NCI-H2227 (cell line): ENCODE measurements at regions not wholly inside any gene's neighbourhood (a gene's known extent, or its start where the extent isn't known, plus 50 kb on each side); places are given as distances from the start of the nearest gene placed in this dataset.
"Not testable (repeated sequence)": the region's sequence is repeated elsewhere in the genome, so short reads cannot be mapped to it uniquely, and the experiment has no call there.

ENCODE experiments used
- DNase-seq: peaks from one replicate; lab custom pipeline; 2025; ENCODE audit not compliant: unreplicated experiment; lab: John Stamatoyannopoulos, UW

DNA sequence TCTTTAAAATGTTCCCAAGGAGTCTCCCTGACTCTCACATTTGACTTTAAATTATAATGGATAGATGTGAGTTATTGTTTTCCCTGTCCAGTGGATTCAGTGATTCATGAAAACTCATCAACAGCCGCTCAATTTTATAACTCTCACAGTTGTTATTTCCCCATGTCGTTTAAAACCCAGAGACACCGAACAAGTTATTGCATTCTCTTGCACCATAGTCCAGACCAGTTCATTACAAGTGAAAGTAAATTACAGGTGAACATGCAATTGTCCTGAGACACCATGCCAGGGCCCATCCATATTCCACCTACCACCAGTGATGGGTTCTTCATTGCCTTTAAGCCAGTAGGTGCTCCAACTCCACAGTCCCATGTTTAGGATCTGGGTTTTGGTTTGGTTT, 85.7 kb upstream of the CMKLR1 start:
- DNase-seq = no peak

GRCh38 chr12:108424026-108424425, 84.9 kb upstream of the CMKLR1 start:
- no peak for DNase-seq

DNA sequence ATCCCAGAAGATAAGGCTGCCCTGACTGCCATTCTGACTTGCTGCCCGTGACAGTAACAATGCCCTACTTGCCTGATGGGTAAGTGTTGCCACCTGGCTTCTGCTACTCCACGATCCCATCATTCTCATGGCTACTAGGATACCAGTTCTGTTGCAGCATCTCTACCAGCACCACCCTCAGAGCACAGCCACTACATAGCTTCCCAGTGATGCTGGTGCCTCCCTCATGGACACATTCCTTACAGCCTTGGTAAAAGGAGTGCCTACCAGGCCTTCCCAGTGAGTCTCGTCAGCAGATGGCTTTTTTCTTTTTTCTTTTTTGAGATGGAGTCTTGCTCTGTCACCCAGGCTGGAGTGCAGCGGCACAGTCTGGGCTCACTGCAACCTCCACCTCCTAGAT, 84.4 kb upstream of the CMKLR1 start:
- DNase-seq = no peak

DNA sequence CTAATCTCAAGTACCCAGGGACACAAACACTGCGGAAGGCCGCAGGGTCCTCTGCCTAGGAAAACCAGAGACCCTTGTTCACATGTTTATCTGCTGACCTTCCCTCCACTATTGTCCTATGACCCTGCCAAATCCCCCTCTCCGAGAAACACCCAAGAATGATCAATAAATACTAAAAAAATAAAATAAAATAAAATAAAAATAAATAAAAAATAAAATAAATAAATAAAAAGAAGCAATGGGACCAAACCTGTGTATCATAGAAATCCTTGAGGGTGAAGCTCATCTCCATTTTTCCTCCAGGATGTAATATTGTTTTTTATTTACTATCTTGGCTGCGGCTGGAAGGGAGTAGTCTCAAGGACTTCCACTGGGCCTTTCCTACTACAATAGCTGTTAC, 82.0 kb upstream of the CMKLR1 start:
- DNase-seq = not testable (repeated sequence)

DNA sequence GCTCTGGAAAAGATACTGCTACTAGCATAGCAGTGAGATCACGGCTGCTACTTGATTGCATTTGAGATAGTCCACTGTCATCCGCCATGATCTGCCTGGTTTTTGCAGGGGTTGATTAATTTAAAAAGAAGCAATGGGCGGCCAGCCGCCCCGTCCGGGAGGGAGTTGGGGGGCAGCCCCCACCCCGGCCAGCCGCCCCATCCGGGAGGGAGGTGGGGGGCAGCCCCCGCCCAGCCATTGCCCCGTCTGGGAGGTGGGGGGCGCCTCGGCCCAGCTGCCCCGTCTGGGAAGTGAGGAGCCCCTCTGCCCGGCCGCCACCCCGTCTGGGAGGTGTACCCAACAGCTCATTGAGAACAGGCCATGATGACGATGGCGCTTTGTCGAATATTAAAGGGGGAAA, 81.3 kb upstream of the CMKLR1 start:
- DNase-seq = not testable (repeated sequence)

DNA sequence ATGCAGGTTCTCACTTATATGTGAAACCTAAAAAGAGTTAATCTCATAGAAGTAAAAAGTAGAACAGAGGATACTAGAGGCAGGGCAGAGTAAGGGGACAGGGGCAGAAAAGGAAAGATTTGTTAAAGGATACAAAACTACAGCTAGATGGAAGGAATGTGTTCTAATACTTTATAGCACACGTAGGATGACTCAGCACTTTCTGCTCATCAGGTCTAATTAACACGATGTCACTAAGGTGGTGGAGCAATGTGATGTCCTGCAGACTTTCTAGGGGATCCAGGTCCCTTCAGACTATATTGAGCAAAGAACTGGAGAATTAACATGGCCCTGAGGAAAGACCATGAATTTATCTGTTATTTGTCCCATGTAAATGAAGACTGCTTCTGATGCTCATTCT, 80.8 kb upstream of the CMKLR1 start:
- DNase-seq = no peak

DNA sequence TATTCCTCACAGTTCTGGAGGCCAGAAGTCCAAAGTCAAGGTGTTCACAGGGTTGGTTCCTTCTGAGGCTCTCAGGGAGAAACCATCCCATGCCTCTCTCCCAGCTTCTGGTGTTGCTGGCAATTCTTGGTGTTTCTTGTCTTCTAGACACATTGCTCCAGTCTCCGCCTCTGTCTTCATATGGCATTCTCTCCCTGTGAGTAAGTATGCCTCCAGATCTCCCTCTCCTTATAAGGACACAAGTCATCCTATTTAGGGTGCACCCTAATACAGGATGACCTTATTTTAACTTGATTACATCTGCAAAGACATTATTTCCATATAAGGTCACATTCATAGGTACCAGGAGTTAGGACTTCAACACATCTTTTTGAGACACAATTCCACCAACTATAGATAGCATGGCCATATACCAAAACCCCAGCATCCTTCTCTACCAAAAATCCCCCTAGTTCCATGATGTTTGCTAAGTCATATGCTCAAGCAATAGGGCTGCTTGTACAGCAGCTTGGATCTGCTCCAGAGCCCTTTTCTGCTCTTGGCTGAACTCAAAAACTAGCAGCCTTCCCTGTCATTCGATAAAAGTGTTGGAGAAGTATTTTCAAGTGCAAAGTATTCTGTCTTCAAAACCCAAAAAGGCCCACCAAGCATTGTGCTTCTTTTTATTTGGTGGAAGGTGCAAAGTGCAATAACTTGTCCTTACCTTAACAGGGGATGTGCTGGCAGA, 79.2 kb upstream of the CMKLR1 start:
- no peak for DNase-seq

GRCh38 chr12:108414021-108414420, 74.9 kb upstream of the CMKLR1 start:
- DNase-seq = no peak

GRCh38 chr12:108410689-108411088, 71.6 kb upstream of the CMKLR1 start:
- no peak for DNase-seq

DNA sequence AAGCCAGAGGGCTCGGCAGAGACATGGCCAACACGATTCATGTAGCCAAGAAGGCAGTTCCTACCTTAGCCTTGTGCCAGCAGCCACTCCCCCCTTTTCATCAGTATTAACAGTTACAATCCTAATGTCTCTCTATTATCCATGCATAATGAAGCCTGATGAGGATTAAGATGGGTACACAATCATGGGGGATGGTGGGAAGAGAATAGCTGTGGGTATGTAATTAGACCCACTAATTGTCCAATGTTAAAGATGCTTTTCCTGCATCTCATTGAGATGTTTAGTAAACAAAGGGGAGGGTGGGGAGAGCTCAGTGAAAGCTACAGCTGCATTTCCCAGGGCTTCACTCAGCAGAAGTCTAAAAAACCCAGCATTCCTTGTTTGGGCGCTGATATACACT, 70.4 kb upstream of the CMKLR1 start:
- DNase-seq = no peak

DNA sequence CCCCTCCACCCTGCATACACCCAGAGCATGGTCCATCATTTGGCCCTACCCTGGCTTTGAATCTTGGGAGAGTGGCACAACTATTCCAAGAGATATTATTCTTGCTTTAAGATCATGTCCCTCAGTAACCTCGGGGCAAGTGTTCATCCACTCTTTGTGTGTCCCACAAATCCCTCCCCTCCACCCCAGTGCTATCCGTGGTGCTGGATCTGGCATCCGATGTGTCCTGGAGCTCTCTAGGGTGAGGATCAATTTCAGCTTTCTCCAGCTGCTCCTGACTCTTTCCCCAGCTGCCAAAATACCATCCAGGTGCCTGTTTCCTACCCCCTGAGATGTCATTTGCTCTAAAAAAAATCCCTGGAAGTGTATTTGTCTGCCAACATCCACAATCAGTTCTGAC, 64.8 kb upstream of the CMKLR1 start:
- DNase-seq = no peak

GRCh38 chr12:108401964-108402363, 62.9 kb upstream of the CMKLR1 start:
- no peak for DNase-seq

DNA sequence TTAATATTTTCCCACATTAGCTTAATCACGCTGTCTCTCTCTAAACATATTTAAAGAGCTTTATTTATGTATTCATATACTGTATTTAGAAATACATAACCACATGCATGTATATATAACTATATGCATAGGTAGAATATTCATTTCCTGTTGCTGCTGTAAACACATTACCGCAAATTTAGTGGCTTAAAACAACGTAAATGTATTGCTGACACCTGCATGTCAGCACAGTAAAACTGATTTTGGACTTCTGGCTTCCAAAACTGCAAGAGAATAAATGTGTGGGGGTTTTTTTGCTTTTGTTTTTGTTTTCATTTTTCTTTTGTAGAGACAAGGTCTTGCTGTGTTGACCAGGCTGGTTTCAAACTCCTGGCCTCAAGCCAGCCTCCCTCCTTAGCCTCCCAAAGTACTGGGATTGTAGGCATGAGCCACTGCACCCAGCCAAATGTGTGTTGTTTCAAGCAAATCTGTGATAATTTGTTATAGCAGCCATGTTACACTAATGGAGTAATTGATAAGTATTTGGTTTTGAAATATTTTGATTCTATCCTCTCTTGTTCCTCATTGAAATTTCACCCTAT, 61.9 kb upstream of the CMKLR1 start:
- no peak for DNase-seq

DNA sequence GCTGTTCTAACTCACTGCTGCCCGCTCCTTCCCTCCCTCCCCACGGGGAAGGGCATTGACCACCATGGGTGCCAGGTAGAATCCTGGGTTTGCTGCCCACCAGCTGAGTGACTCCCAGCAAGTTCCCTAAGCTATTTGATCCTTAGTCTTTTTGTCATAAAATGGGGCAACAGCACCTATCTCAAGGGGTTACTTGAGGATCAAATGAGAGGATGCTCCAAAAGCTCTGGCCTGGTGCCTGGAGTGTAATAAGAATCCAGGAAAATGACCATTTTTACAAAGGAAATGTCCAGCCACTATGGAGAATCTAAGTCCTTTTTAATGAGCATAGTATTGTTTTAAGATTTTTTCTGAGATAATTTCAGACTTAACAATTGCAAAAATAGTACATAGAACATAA, 61.4 kb upstream of the CMKLR1 start:
- no peak for DNase-seq

- no peak for DNase-seq
Measured at GRCh38 chr12:108400056-108400455, 60.9 kb upstream of the CMKLR1 start.

DNA sequence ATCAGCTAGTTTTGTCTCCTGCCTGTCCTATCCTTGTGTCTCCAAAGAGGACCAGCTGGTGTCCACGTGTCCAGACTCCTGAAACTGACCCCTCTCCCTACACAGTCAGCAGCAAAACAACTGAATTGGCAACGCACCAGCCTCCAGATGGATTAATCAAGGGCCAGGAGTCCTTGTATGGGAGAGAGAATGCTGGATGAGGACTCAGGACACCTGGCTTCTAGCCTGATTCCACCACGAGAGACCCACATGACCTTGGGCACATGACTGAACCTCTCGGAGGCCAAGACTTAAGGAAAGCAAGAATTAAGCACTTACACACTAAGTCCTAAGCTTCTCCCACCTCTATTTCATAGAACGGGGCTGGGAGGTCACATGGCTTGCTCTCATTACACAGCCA, 60.4 kb upstream of the CMKLR1 start:
- no peak for DNase-seq

DNA sequence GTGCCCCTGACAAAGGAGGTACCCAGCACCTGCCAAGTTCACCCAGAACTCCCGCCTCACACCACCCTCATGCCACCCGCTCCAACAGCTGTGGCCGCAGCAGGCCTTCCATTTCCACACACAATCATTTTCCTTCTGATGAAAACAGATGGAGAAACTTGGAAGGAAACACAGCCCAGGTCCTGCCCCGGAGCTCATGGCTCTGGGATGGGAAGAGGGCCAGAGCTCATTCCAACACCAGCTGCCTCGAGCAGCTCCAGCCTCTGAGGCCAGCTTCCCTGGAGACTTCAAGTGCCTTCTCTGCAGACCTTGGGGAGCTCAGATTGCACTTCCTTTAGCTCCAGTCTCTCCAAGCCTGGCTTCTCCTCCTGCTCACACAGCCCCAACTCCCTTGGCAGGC, 55.1 kb upstream of the CMKLR1 start:
- no peak for DNase-seq

GRCh38 chr12:108392284-108392683, 53.2 kb upstream of the CMKLR1 start:
- no peak for DNase-seq

DNA sequence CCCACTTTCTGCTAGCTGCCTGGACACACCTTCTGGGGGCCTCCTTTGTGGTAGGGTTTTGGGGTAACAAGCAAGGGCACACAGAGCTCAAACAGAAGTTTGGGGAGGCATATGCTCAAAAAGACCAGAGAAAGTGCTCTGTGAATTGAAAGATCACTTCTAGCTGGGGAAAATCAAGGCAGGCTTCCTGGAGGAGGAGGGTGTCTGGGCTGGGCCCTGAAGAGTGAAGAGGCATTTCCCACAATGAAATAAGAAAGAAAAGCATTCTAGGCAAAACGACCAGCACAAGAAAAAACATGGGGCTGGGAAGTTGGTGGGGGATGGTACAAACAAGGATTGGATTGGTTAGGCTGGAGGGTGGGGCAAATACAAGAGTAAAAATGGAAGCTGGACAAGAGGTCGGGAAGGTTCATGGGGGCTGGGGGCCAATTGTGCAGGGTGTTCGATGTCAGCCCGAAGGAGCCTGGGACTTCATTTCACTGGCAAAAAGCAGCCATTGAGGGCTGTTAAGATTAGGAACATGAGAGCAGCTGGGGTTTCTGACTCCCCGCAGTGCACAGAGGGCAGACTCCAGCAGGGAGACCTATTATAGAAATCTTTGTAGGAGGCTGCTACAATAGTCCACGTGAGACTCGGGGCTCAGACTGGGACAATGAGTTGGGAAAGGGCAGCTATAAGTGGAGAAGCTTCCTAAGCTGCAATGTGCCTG, 51.5 kb upstream of the CMKLR1 start:
- peak; percentile 80 for DNase-seq

DNA sequence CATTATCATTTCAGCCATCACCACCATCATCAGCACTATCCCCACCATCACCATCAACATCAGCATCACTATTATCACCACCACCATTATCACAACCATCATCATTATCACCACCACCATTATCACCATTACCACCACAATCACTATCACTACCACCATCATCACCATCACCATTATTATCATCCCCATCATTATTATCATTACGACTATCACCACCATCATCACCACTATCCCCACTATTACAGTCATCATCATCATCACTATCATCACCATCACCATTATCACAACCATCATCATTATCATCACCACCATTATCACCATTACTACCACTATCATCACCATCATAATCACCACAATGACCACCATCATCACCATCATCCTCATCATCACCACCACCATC, 50.4 kb upstream of the CMKLR1 start:
- no peak for DNase-seq
